Fibroblast of lung (primary cell): ENCODE measurements at regions not wholly inside any gene's neighbourhood (a gene's known extent, or its start where the extent isn't known, plus 50 kb on each side); places are given as distances from the start of the nearest gene placed in this dataset.

Experiments
- EZH2 ChIP-seq: IDR thresholded peaks from 2 replicates; pipeline ENCODE4 v1.5.1; 2012; ENCODE audit warnings: low read length, control low read depth, mild to moderate bottlenecking; ENCODE audit errors: missing control alignments
- TF ChIP-seq, protein P1 (sequence below), 2 donors: IDR thresholded peaks in 1 of 2; conservative IDR thresholded peaks in 1 of 2; 1 replicate in 1 of 2; 2 replicates in 1 of 2; pipeline ENCODE4 v1.5.1; 2011 to 2012; ENCODE audit warnings: low read length in 2 of 2, control low read depth in 1 of 2, inconsistent platforms in 1 of 2, low read depth in 1 of 2, mild to moderate bottlenecking in 1 of 2

- TF ChIP-seq, protein P1, sequence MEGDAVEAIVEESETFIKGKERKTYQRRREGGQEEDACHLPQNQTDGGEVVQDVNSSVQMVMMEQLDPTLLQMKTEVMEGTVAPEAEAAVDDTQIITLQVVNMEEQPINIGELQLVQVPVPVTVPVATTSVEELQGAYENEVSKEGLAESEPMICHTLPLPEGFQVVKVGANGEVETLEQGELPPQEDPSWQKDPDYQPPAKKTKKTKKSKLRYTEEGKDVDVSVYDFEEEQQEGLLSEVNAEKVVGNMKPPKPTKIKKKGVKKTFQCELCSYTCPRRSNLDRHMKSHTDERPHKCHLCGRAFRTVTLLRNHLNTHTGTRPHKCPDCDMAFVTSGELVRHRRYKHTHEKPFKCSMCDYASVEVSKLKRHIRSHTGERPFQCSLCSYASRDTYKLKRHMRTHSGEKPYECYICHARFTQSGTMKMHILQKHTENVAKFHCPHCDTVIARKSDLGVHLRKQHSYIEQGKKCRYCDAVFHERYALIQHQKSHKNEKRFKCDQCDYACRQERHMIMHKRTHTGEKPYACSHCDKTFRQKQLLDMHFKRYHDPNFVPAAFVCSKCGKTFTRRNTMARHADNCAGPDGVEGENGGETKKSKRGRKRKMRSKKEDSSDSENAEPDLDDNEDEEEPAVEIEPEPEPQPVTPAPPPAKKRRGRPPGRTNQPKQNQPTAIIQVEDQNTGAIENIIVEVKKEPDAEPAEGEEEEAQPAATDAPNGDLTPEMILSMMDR (conservative IDR thresholded peaks at IDR 0.05 in 1 of 2, IDR thresholded peaks at IDR 0.05 in 1 of 2; ENCODE audit: low read depth in 1 of 2, low read length in 2 of 2), result no peak
- TF ChIP-seq EZH2, result no peak
Observed at GRCh38 chr11:26867286-26867685, 126.6 kb upstream of the FIBIN start.
